ENCODE measurements at regions not wholly inside any gene's neighbourhood (a gene's known extent, or its start where the extent isn't known, plus 50 kb on each side); places are given as distances from the start of the nearest gene placed in this dataset.

DNA sequence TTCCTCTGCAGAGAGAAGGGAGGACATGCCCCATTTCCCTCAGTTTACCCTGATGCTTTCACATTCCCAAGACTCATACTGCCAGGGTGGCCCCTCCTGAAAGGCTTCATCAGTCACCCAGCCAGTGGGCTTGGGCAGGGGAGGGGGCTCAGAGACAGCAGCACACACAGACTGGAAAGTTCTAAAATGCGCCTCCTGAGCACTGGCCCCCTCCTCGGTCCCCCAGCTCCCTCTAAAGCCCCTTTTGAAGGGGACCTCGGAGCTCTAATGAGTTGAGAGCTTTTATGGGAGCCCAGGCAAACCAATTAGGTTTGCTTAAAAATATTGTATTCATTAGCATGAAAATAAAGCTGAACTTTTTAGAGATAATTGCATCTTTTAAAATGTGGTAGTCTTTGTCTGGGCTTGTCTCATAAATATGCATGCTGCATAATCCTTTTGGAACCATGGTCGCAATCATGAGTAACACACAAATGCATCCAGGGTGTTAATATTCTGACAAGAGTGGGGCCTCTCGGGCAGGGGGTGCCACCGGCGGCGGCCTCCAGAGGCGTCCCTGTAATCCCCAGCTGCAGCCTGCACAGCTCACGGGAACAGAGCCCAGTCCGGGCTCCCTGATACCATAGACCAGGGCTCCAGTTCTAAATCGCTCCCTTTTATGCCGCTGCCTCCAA, 78.5 kb downstream of the RPLP1 start:
- no peak for DNase-seq (ENCODE audit: low spot score)

DNA sequence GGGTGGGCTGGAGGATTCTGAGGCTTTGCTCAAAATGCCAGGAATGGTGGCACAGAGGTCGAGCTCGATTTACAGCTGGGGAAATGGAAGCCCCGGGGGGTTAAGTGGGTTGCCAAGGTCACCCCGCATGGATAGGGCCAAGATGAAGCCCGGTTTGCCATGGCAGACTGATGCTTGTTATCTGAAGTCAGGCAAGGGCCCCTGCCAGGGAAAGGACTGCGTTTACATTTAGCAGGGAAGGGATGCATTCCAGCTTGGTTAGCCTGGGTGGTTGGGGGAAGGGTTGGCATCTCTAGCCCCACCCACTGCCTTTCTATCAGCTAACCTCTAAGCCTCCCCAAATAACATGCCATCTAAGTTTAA, 79.0 kb downstream of the RPLP1 start:
- no peak for DNase-seq (ENCODE audit: low spot score)

DNA sequence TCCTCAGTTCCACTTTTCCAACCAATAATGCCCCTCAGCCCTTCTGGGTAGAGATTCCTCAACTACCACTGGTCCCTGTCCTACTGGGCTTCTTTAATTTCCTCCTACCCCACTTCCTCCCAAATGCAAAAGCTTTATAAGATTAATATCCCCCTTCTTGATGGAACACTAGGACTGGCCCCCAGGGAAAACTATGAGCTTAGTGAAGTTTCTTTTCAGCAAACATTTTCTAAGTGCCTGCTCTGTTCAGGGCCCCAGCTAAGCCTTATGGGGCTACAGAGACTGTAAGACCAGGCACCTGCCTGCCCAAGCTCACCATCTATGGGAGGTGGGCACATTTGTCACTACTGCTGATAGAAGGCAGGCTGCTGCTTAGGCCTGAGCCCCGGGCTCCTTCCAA, 79.4 kb downstream of the RPLP1 start:
- DNase-seq (ENCODE audit: low spot score) = no peak

DNA sequence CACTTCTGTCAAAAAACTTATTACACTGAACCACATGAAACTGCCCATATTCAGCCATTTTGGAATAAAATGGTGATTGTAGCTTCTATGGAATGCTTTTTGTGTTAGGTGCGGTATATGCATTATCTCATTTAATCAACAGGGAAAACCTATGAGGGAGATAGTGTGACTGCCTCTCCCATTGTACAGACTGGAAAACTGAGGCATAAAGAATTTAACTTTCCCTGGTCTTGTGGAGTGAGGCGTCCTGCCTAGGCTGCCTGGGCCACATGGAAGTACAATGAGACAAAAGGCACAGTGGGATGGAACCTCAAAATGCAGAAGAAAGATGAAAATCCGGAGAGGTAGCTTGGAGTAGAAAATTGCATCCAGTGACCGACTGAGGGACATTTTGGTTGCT, 80.2 kb downstream of the RPLP1 start:
- no peak for DNase-seq (ENCODE audit: low spot score)

DNA sequence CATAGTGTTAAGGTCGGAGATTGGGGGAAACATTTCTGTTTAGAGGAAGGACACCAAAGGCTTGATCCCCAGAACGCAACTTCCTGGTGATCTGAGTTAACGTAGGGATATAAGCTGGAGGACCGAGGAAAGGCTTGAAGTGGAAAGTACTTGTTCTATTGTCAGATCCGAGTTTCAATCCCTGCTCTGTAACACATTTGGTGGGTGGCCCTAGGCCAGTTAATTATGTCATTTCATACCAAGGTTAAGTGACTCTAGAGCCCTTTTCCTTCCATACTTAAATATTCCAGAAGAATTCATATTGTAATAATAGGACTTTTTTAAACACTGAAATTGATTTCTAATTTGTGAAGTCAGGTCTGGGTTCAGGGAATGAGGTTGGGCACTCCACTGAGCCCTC, 80.9 kb downstream of the RPLP1 start:
- no peak for DNase-seq (ENCODE audit: low spot score)

DNA sequence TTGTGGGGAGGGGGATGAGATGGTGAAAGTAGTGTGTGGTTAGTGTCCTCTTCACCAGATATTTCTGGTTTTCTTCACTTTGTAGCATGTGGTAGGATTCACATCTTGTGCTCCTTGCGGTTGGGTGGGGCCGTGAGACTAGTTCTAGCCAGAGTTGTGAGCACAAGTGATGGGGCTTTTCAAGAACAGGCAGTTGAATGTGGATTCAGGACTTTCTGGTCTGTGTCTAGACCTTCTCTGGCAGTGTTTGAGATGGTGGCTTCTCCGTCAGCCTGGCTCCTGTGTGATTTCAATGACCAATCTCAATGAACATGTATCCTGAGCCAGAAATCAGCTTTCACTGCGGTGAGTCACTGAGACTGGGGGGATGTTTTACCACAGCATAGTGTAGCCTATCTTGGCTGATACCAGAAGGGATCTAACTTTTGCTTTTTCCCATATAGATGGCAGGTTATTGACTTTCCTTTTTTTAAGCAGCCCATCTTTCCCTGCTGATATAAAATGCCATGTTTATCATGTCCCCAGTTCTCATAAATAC, 82.6 kb downstream of the RPLP1 start:
- DNase-seq (ENCODE audit: low spot score) = no peak

DNA sequence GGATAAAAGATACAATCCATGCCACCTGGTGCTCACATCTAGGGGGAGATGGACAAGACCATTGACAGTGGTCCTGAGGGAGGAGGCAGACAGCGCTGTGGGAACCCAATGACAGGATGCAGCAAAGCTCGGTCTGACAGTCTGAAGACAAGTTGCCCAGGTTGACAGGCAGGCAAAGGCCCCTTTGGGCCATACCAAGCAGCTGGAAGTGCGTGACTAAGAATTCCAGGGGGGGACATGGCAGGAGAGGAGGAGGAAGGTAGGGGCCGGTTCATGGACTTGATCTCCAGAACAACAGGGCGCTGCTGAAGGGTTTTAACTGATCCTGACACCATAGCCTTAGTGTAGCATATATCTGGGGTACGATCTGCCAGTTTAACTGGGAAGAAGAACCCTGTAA, 83.4 kb downstream of the RPLP1 start:
- no peak for DNase-seq (ENCODE audit: low spot score)

DNA sequence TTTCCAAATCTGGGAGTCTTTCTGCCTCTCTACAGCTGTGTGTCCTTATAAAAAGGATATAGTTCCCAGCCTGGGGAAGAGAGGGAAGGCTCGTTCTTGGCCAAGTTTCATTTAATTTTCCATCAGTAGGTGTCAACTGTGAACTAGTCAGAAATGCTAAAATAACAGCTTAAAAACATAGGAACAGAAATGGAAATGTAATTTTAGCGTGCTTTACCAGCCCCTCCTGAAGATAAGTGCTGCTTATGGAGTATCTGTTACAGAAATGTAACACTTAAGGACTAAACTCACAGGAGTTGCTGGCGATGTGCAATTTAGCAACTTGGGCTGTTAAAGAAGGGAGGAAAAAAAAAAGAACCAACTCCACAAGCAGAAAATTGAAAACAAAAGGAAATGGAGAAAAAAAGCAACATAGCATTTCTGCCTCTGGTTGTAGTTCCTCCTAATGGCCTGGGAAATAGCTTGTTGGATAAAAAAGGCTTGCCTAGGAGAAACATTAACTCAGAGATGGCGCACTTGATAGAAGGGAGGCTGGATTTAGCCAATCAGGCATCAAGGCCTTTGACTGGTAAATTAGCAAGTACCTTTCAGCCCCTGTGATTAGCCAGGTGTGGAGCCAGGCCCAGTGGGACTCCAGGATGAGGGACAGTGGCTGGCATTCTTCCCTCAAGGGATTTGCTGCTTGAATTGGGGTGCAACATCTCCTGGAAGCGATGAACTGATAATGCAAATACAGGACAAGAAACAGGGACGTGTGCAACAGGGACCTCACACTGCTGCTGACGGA, 84.3 kb downstream of the RPLP1 start:
- no peak for DNase-seq (ENCODE audit: low spot score)

DNA sequence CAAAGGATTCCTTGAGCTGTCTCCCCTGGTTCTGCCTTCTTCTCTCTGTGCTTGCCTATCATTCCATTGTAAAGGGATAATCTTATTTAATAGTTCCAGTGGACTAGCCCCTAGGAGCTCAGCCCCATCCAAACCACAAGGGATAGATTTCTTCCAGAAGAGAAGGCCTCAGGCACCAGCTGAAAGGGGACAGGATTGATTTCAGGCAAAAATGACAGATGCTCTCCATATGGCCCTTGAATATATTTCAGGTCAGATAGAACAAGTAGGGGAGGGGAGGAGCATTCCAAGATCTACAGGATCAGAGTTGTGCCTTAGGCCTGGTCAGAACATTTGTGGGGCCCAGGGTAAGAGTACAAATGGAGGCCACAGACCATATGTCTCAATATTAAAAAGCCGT, 85.3 kb downstream of the RPLP1 start:
- DNase-seq (ENCODE audit: low spot score) = no peak

DNA sequence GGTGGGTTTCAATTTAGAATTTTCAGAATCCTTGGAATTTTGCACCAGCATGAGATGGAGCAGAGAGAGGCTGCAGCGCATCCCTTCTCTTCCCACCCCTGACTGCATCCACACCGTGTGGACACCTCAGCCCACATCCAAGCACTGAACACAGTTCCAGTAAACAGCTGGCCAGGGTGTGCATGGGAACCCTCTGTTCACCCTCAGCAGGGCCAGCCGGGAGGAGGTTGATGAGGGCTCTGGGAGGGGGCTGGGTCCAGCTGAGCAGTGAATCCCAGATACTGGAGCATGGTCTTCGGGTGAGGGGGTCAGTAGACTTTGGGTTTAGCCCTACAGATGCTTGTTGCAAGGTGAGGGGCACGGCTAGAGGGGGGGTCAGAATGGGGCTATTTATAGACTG, 85.8 kb downstream of the RPLP1 start:
- DNase-seq (ENCODE audit: low spot score) = no peak

DNA sequence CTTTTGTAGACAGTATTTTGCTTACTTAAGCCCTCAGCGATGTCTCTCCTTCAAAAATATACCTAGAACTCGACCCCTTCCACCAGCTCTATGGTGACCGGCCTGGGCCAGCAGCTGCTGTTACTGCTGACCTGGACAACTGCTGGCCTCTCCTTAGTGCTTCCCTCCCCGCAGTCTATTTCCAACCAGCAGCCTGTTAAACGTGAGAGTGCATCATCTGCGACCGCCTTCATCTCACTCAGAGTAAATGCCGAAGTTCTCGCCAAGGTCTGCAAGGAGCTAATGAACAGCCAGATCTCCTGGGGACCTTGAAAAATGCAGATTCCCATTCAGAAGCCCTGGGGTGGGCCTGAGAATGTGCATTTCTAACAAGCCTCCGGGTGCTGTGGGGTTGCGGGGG, 86.7 kb downstream of the RPLP1 start:
- no peak for DNase-seq (ENCODE audit: low spot score)

DNA sequence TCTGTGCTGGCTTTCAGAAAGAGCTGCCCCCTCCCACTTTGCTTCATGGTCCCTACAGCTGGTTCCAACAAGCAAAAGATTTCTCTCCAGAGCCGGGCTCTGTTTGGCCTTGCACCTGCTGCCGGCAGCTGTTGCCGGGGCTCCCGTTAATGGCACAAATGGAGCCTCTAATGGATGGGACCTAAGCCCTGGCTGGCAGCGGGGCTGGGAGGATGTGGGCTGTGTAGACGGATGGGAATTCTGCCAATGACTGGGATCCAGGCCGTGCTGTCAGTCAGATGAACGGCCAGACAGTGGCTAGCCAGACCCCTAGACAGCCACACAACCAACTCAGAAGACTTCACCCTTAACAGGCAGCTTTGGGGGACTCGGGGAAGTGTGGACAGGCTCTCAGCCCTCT, 88.0 kb downstream of the RPLP1 start:
- no peak for DNase-seq (ENCODE audit: low spot score)

DNA sequence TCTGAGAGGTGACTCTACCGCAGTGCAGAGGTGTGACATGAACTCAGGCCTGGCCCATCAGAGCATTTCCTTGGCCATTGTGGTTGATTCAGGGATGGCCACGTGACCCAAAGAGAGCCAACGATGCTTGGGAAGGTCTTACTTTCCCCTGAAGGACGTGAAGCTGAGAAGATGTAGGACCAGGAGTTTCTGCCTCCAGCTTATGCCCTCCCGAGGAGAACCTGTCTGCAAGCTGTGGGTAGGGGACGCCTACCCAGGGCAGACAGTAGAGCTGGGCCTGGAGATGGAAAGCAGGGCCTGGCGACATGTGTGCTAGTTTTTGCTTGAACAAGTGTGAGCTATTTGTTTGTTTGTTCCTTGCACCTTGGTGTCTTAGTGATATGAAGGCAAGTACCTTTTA, 89.4 kb downstream of the RPLP1 start:
- DNase-seq (ENCODE audit: low spot score) = no peak

DNA sequence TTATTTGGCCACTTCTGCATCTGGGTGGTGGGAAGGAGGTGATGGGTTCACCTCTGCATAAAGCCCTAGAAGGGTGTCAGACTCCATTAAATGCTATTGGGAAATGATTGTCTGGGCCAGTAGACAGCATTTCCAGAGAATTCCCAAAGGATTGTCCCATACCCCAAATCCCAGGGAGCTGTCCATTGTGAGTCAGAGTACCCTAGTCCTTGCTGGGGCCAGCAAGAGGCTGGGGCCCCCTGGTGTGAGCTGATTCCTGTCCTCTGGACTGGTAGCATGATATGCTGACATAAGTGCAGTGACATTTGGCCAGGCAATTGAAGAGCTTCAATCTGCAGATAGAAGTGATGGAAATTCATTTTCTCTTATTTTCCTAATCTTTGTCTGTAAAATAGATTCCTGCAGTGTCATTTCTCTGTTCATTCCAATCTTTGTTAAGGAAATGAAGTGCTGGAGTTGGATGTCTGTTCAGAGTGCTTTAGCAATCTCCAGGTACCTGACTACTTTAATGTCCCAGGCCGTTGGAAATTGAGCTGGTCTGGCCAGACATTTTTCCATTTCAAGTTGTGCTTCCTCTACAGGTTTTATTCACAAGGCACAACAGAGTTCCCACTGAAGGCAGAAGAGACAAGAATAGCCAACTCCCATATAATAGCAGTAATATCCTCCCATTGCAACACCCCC, 91.2 kb downstream of the RPLP1 start:
- no peak for DNase-seq (ENCODE audit: low spot score)

DNA sequence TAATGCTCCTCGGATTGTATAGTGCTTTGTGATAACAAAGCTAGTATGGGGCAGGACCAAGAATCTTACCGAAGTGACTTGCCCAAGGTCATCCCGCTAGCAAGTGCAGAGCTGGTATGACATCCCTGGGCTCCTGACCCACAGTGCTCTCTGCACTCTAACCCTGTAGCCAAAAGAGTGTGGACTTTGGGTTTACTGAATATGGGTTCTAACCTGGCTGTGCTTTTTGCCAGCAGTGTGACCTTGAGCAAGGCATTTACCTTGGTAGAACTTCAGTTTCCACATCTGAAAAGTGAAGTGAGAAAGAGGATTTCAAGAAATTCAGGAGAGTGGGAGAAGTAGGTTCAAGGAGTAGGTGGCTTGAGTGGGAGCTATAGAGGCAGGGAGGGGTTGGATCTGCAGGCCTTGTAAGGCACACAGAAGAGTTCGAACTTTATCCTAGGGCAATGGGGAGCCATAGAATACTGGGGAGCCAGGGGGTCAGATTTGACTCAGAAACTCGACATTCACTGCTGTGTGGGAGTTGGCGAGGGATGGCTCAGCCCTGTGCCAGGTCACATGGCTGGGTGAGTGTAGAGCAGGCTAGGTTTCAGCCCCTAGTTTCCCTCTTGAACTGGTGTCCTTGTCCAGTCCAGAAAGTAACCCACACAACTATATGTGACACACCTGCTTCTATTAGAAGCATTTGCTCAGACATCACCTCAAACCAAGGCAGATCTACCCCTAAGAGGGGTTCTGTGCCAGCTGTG, 91.9 kb downstream of the RPLP1 start:
- DNase-seq (ENCODE audit: low spot score) = no peak

DNA sequence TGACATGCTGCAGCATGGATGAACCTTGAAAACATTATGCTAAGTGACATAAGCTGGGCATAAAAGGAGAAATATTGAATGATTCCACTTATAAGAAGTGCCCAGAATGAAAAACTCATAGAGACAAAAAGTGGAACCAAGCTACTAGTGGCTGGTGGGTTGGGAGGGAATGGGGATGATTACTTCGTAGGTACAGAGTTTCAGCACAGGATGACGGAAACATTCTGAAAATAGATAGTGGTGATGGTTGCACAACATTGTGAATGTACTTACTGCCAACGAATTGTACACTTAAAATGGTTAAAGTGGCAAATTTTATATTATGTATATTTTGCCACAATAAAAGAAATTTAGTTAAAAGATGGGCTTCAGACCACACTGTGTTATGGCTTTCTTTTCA, 93.6 kb downstream of the RPLP1 start:
- DNase-seq (ENCODE audit: low spot score) = no peak

DNA sequence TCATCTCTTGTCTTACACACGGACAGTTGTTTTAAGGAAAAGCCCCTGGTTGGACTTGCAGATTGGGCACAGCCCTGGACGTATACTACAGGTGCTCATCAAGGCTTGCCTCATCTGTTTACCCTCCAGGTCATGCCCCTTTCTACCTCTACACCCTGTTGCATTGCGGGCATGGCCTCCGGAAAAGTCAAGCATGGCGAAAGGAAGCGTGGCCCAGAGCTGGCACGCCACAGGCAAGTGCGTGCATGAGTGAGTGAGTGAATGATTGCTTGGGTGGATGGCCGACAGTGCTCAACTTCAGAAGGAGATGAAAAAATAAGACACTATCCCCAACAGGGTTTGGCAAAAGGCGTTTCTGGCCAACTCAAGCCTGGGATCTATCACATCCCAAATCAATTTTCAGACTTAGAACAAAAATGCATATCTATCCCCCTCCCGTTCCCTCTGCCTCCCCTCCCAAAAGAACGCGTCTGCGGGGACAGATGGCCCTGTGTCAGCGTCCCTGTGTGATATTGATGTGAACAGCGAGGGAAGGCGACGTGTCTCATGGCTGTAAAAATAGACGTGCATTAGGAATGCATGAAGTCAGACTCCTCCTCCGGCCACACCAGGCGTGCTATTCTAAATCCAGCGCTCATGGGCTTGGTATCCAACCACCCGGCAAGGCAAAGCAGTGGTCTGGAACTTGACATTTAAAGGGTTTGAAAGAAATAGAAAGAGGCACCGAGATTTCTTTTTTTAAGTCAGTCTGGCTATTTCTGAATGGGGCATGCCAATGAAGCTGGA, 96.0 kb downstream of the RPLP1 start:
- no peak for DNase-seq (ENCODE audit: low spot score)

DNA sequence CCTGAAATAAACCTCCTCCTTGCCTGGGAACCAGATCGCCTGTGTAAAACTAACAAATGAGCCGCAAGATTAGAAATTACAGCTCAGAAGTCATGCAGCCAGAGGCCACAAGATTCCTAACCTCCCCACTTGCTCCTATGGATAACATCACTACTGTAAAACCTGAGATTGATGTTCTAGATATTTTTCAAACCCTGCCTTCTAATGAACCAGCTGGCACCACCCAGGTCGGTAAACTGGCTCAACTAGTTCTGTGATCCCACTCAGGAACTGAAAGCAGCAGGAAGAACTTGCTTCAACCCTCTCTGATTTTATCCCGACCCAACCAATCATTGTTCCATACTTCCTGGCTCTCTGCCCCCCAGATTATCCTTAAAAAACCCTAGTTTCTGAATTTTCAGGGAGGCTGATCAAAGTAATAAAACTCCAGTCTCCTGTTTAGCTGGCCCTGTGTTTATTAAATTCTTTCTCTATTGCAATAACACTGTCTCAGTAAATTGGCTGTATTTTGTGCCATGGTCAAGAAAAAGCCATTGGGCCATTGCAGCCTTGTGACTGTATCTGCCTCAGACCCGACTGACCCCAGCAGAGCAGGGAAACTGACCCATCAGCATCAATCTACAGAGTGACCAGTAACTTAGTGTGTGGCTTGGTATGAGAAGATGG, 98.9 kb downstream of the RPLP1 start:
- DNase-seq (ENCODE audit: low spot score) = no peak

DNA sequence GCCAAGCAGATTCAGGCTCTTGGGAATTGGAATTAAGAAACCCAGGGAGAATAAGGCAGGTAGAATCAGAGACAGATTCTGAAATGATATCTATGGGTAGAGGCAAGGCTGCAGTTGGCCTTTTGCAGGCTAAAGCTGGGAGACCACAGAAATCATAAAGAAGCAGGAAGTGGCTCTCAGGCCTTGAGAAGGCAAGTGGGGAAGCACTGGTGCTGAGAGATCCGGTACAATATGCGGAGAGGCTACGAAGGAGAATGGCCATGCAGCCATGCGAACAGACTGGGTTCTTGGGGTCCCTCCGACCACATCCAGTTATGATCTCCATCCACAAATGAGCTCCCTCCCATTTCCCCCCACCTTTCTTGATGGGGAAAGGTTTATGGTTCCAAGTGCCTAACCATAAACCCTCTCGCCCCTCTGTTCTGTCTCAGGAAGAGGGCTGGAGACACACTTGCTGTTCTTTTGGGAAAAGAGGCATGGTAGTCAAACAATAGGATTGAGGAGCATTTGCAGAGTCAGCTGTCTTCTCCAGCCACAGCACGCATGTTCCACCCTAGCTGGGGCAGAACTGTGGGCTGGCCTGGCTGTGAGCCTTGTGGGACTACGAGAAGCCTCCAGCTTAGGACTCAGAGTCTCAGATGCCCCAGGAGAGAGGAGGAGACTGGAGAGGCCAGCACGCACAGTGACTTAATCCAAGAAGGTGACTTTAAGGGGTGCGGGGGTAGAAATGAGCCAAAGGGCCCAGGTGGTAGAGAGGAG, 99.6 kb downstream of the RPLP1 start:
- DNase-seq (ENCODE audit: low spot score) = no peak

DNA sequence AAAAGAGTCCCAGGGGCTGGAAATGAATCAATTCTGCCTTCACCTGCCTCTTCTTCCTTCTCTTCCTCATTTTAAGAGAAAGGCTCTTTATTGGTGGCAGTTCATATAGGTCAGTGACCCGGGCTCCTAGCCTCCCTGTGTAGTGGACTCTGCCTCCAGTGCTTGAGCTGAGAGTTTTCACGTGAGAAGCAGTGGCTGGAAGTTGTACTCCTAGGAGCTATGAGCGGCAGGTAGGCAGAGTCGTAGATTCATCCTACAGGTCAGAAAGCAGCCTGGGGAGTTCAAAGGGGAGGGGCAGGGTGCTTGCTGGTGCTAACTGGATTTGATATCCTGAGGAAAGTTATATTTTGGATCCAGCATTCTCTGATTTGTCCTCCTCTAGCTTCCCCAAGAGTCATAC, 101.1 kb downstream of the RPLP1 start:
- no peak for DNase-seq (ENCODE audit: low spot score)

Measured in COLO829 (cell line).